GM04503 (cell line): ENCODE measurements at regions not wholly inside any gene's neighbourhood (a gene's known extent, or its start where the extent isn't known, plus 50 kb on each side); places are given as distances from the start of the nearest gene placed in this dataset.
A peak's percentile ranks its signal among the peaks of the same experiment; 100 is the strongest.

Experiments used
- DNase-seq: peaks from one replicate; pipeline ENCODE4 v3.0.0-alpha.2; 2012; ENCODE audit warnings: low read depth

- DNase-seq = no peak
Measured at GRCh38 chr2:18425210-18425703, 135.2 kb downstream of the RDH14 start.

- no peak for DNase-seq
Measured at GRCh38 chr2:18423636-18424035, 136.8 kb downstream of the RDH14 start.

GRCh38 chr2:18422432-18423165, 137.9 kb downstream of the RDH14 start:
- DNase-seq = no peak

- DNase-seq = peak; percentile 73
Measured at GRCh38 chr2:18413676-18414396, 146.6 kb downstream of the RDH14 start.

- DNase-seq = no peak
Measured at GRCh38 chr2:18412980-18413675, 147.3 kb downstream of the RDH14 start.

- no peak for DNase-seq
Measured at GRCh38 chr2:18411626-18412025, 148.8 kb downstream of the RDH14 start.

GRCh38 chr2:18410543-18410942, 149.9 kb downstream of the RDH14 start:
- DNase-seq = no peak

- DNase-seq = no peak
Measured at GRCh38 chr2:18408638-18409037, 151.8 kb downstream of the RDH14 start.

- no peak for DNase-seq
Measured at GRCh38 chr2:18406219-18406618, 154.2 kb downstream of the RDH14 start.

- DNase-seq = no peak
Measured at GRCh38 chr2:18404708-18405107, 155.7 kb downstream of the RDH14 start.

- DNase-seq = no peak
Measured at GRCh38 chr2:18403921-18404522, 156.4 kb downstream of the RDH14 start.

GRCh38 chr2:18402831-18403230, 157.6 kb downstream of the RDH14 start:
- no peak for DNase-seq

GRCh38 chr2:18401471-18401870, 159.0 kb downstream of the RDH14 start:
- no peak for DNase-seq

- DNase-seq = no peak
Measured at GRCh38 chr2:18399601-18400000, 160.9 kb downstream of the RDH14 start.

- no peak for DNase-seq
Measured at GRCh38 chr2:18398833-18399232, 161.6 kb downstream of the RDH14 start.

- no peak for DNase-seq
Measured at GRCh38 chr2:18396329-18397010, 164.0 kb downstream of the RDH14 start.

- no peak for DNase-seq
Measured at GRCh38 chr2:18395555-18395954, 164.9 kb downstream of the RDH14 start.

- no peak for DNase-seq
Measured at GRCh38 chr2:18387441-18388206, 172.8 kb downstream of the RDH14 start.

- no peak for DNase-seq
Measured at GRCh38 chr2:18384242-18384641, 176.2 kb downstream of the RDH14 start.

GRCh38 chr2:18381386-18381785, 179.1 kb downstream of the RDH14 start:
- no peak for DNase-seq

GRCh38 chr2:18380321-18380720, 180.1 kb downstream of the RDH14 start:
- no peak for DNase-seq
